ENCODE measurements at regions not wholly inside any gene's neighbourhood (a gene's known extent, or its start where the extent isn't known, plus 50 kb on each side); places are given as distances from the start of the nearest gene placed in this dataset.
"Not testable (repeated sequence)": the region's sequence is repeated elsewhere in the genome, so short reads cannot be mapped to it uniquely, and the experiment has no call there.

- no peak for DNase-seq
Measured at GRCh38 chr11:112599856-112600533, 339.3 kb upstream of the PLET1 start.

DNA sequence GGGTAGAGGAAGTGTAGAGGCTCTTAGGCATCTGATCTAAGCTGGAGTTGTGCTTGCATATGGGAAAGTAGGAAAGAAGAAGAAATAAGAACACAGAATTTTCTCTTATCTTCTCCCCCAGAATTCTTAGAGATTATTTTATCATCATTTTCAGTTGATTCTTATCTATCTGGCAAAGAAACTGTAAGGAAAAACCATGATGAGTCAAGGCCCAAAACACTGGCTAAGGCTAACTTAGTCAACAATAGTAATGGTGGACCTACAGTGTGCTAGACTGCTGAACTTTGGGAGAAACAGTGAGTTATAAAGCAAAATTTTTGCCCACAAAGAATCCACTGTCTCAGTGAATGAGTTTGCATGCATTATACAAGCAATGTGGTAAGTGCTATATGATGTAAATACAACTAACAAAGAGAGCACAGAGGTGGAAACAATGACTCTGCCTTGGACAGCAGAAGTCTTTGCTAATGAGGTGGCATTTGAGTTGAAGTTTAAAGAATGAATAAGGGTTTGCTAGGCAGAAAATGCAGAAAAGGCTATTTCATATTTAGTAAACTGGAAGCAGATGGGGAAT lies 344.5 kb upstream of the PLET1 start:
- DNase-seq, result no peak

GRCh38 chr11:112606656-112607055 lies 346.0 kb upstream of the PLET1 start:
- no peak for DNase-seq

GRCh38 chr11:112608509-112608908 lies 347.8 kb upstream of the PLET1 start:
- no peak for DNase-seq

- no peak for DNase-seq
Measured at GRCh38 chr11:112610494-112610893, 349.8 kb upstream of the PLET1 start.

- no peak for DNase-seq
Measured at GRCh38 chr11:112610996-112611750, 350.0 kb upstream of the NCAM1 start.

GRCh38 chr11:112611771-112612170 lies 349.4 kb upstream of the NCAM1 start:
- DNase-seq, result no peak

GRCh38 chr11:112612250-112612849 lies 348.9 kb upstream of the NCAM1 start:
- DNase-seq, result no peak

GRCh38 chr11:112613051-112613972 lies 347.9 kb upstream of the NCAM1 start:
- DNase-seq, result peak; percentile 28

GRCh38 chr11:112614605-112615004 lies 346.6 kb upstream of the NCAM1 start:
- no peak for DNase-seq

- no peak for DNase-seq
Measured at GRCh38 chr11:112615238-112615637, 346.0 kb upstream of the NCAM1 start.

DNA sequence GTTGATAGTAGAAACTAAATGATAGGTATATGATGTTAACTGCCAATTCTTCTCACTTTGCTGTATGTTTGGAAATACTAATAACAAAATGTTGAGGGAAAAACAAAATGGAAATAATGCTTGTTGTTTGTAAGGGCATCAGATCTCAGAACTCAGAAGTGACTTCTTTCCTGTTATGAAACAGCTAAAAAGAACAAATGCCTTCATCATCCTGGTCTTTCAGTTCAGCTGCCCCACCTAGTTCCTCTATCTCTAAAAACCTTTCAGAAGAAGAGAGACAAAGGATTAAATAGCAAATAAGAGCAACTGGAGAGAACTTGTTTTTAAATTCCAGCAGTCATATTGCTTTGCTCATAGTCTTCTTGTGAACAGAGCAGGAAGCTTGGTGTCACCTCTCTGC lies 345.3 kb upstream of the NCAM1 start:
- no peak for DNase-seq

- DNase-seq, result no peak
Measured at GRCh38 chr11:112616327-112617097, 344.7 kb upstream of the NCAM1 start.

DNA sequence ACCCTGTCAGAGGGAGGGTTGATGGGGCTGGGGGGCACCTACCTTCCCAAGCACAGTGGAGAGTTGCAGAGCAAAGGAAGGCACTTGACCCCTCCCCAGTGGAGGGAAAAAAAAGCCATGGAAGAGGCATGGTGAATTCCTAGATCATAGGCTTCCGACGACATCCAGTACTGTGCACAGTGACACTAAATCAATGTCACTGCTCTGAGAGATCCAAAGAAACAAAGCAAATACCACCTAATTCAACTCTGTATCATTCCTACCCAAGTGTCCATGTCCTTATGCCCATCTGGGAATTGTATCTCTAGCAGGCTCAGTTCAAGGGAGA lies 344.2 kb upstream of the NCAM1 start:
- DNase-seq, result no peak

DNA sequence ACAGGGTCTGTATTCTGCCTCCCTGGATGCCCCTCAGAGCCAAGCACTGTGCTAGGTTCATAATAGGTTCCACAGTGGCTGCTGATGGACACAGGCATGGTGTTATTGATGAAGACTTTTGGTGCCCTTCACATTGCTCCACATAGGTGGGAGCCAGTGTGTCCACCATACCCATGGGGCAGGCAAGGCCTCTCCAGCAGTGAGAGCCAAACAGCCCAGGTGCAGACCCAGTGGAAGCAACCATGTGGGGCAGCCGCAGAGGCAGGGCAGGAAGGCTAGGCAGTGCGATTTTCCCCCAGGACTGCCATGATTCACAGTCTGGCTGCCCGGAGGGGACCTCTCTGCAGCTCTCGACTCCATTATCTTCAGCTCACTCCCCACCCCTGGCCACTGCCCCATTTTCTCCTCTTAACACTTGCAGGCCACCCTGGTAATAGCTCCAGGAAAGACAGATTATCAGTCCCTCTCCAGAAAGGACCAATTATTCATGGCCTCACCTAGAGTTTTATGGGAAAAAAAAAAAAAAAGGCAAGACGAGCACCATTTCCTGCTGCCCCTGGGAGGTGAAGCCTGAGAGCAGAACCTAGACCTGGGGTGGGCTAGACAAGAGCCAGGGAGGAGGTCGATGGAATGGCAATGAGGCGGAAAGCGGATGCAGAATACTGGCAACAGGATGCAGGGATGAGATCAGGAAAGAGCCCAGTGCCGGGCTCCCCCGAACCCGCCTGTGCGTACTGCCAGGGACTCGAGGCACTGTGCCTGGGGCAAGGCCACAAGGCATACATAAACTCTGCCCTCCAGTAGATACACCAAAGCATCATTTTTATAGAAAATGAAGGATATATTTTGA lies 343.0 kb upstream of the NCAM1 start:
- DNase-seq, result no peak

DNA sequence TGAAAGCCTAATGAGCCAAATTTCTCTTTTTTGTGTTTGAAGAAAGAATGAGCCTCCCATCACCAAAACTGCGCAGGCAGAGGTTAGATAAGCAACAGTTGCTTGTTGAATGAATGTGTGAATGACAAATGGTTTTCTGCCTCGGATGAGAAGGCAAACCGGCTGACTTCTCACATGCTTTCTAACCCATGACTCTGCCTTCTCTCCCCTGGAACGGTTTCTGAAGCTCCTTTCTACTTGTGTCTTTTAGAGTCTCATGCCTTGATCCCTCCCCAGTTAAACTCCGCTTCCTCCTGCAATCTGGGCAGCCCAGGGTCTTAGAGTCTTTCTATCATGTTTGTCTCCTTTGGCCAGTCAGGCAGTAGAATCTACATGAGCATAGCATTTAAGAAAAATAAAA lies 342.1 kb upstream of the NCAM1 start:
- DNase-seq, result no peak

GRCh38 chr11:112620621-112621394 lies 340.4 kb upstream of the NCAM1 start:
- DNase-seq, result no peak

DNA sequence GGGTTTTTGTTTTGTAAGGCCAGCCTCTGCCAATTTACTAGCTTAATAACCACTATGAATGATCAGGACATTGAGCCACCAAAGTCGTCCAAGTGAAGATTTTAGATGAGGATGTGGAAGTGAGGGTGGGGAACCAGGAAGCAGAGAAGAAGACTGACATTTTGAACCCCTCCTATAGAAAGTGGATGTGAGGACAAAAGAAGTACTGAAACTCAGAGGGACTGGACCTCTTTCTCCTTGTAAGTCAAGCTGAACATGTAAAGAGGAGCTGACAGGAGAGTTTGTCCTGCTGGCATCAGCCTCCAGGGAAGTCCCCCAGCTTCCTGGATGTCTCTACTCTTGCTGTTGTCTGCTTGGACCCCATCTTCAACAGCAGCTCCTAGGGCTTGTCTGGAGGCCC lies 338.2 kb upstream of the NCAM1 start:
- DNase-seq, result no peak

DNA sequence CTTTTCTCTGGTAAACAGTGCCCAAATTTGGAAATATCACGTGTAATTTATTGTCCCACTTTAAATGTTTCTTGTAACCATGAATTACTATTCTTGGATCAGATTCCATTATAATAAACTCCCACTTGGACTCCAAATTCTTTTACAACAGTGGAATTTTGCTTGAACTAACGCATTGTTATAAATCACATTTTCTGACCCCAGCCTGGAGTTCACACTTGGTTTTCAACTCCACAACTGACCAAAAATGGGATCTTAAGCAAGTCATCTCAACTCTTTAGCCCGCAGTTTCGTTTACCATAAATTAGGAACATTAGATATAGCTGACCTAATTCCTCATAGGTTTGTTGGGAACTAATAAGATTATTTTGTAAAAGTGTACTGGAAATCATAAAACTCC lies 336.8 kb upstream of the NCAM1 start:
- DNase-seq, result no peak

- not testable (repeated sequence) for DNase-seq
Measured at GRCh38 chr11:112624971-112625370, 336.2 kb upstream of the NCAM1 start.

Data from NCI-H1436 (cell line).